ENCODE measurements at regions not wholly inside any gene's neighbourhood (a gene's known extent, or its start where the extent isn't known, plus 50 kb on each side); places are given as distances from the start of the nearest gene placed in this dataset.

- TF ChIP-seq AGO1 (IDR thresholded peaks at IDR 0.05; ENCODE audit: low read depth, low read length, poor library complexity, severe bottlenecking) (no peak), CBX5 (CRISPR knock-in tag; IDR thresholded peaks at IDR 0.05; ENCODE audit: borderline replicate concordance) (no peak), CHD4 (IDR thresholded peaks at IDR 0.05; ENCODE audit: borderline replicate concordance, low read length) (no peak), POLR2AphosphoS5 (IDR thresholded peaks at IDR 0.05; ENCODE audit: low read depth, low read length) (no peak), STAG1 (CRISPR knock-in tag; IDR thresholded peaks at IDR 0.05) (no peak), IRF1 (CRISPR knock-in tag; IDR thresholded peaks at IDR 0.05; ENCODE audit: low read depth) (no peak), CTCF (CRISPR knock-in tag; IDR thresholded peaks at IDR 0.05) (no peak), ZNF496 (CRISPR knock-in tag; IDR thresholded peaks at IDR 0.05; ENCODE audit: insufficient replicate concordance) (no peak), ZNF816 (CRISPR knock-in tag; IDR thresholded peaks at IDR 0.05; ENCODE audit: borderline replicate concordance) (no peak), ATF6 (CRISPR knock-in tag; conservative IDR thresholded peaks at IDR 0.05) (no peak), CBFB (CRISPR knock-in tag; IDR thresholded peaks at IDR 0.05) (no peak), MAF1 (CRISPR knock-in tag; IDR thresholded peaks at IDR 0.05; ENCODE audit: borderline replicate concordance) (no peak), RXRA (CRISPR knock-in tag; IDR thresholded peaks at IDR 0.05) (no peak), ZNF644 (CRISPR knock-in tag; IDR thresholded peaks at IDR 0.05; ENCODE audit: low read depth) (no peak)
Observed at GRCh38 chr2:238988752-238989151, 140.9 kb downstream of the TWIST2 start.
